ENCODE measurements at regions not wholly inside any gene's neighbourhood (a gene's known extent, or its start where the extent isn't known, plus 50 kb on each side); places are given as distances from the start of the nearest gene placed in this dataset.
A peak's percentile ranks its signal among the peaks of the same experiment; 100 is the strongest.

GRCh38 chr11:112817376-112817775 lies 143.8 kb upstream of the NCAM1 start:
- TF ChIP-seq CTCF (IDR thresholded peaks at IDR 0.05), result no peak
- intact Hi-C loops (cut with DNase I), result loop anchor here in 1 of 10 donors (10.0 kb wide), 1 partner anchor 447 kb away; no protein-coding TSS in a partner anchor
- no peaks in the 10 kb centered on the region for H3K4me1 ChIP-seq
- DNase-seq (no peak), ATAC-seq (no peak)
- H3K4me3 ChIP-seq, result no peak overlapping the region
- no peaks in the 10 kb centered on the region for H3K36me3 ChIP-seq
- no peaks in the 10 kb centered on the region for H3K27me3 ChIP-seq
- WGBS, 4 donors, result 71 to 86% (median 74%) methylated on average over 2 to 3 of the region's 3 CpGs
- H3K9me3 ChIP-seq, result no peaks in the 10 kb centered on the region
- H3K27ac ChIP-seq, result no peak overlapping the region

- H3K9me3 ChIP-seq, result no peaks in the 10 kb centered on the region
- TF ChIP-seq CTCF (IDR thresholded peaks at IDR 0.05) (no peak), POLR2A (IDR thresholded peaks at IDR 0.05) (no peak)
- 15 to 30% (median 27%) methylated on average over 3 of the region's 3 CpGs for WGBS, 4 donors
- no peaks in the 10 kb centered on the region for H3K27me3 ChIP-seq
- peak in 1 of 4 donors; percentile 18 for ATAC-seq
- DNase-seq, result no peak
- no peak overlapping the region for H3K4me3 ChIP-seq
- H3K36me3 ChIP-seq, result no peaks in the 10 kb centered on the region
- H3K27ac ChIP-seq, result no peak overlapping the region
- intact Hi-C loops (cut with DNase I), result no loop called here
- peaks cover 0 to 5% (median 0%) of the 10 kb centered on the region in 12 donors for H3K4me1 ChIP-seq
Measured at GRCh38 chr11:112822478-112823274, 138.5 kb upstream of the NCAM1 start.

GRCh38 chr11:112826026-112826425 lies 135.2 kb upstream of the NCAM1 start:
- TF ChIP-seq CTCF (IDR thresholded peaks at IDR 0.05) (no peak), POLR2A (IDR thresholded peaks at IDR 0.05) (no peak)
- Histone ChIP-seq H3K4me3 (no peak overlapping the region), H3K36me3 (no peaks in the 10 kb centered on the region), H3K9me3 (no peaks in the 10 kb centered on the region), H3K27ac (no peak overlapping the region), H3K27me3 (no peaks in the 10 kb centered on the region), H3K4me1 (peaks cover 0 to 5% (median 0%) of the 10 kb centered on the region in 12 donors)
- intact Hi-C loops (cut with DNase I), result no loop called here
- 54 to 69% (median 60%) methylated on average over 3 of the region's 3 CpGs for WGBS, 4 donors
- DNase-seq (no peak), ATAC-seq (no peak)

- no peak for ATAC-seq
- H3K27ac ChIP-seq, result no peak overlapping the region
- 92 to 100% (median 96%) methylated on average over 1 of the region's 1 CpG for WGBS, 4 donors
- H3K36me3 ChIP-seq, result no peaks in the 10 kb centered on the region
- no peak for DNase-seq
- no peak overlapping the region for H3K4me3 ChIP-seq
- TF ChIP-seq POLR2A (IDR thresholded peaks at IDR 0.05), result no peak
- TF ChIP-seq CTCF (IDR thresholded peaks at IDR 0.05), result no peak
- no peaks in the 10 kb centered on the region for H3K27me3 ChIP-seq
- intact Hi-C loops (cut with DNase I), result no loop called here
- H3K9me3 ChIP-seq, result no peaks in the 10 kb centered on the region
- H3K4me1 ChIP-seq, result peaks cover 0 to 5% (median 0%) of the 10 kb centered on the region in 12 donors
Measured at GRCh38 chr11:112826788-112827187, 134.4 kb upstream of the NCAM1 start.
